IPS-18a (cell line): ENCODE measurements at regions not wholly inside any gene's neighbourhood (a gene's known extent, or its start where the extent isn't known, plus 50 kb on each side); places are given as distances from the start of the nearest gene placed in this dataset.

Source experiments
- H3K27ac ChIP-seq: one replicate; pipeline ENCODE4 v1.5.1; 2013; ENCODE audit warnings: low read length
- H3K27me3 ChIP-seq: one replicate; pipeline ENCODE4 v1.6.1; 2013; ENCODE audit warnings: mild to moderate bottlenecking, low read length; ENCODE audit not compliant: control insufficient read depth, insufficient read depth
- H3K36me3 ChIP-seq: one replicate; pipeline ENCODE4 v1.6.1; 2013; ENCODE audit warnings: low read depth, low read length; ENCODE audit not compliant: control insufficient read depth
- H3K4me1 ChIP-seq: one replicate; pipeline ENCODE4 v1.6.1; 2013; ENCODE audit warnings: low read depth, low read length; ENCODE audit not compliant: control insufficient read depth
- H3K4me3 ChIP-seq: one replicate; pipeline ENCODE4 v1.5.1; 2013; ENCODE audit warnings: low read length
- H3K9ac ChIP-seq: one replicate; pipeline ENCODE4 v1.6.1; 2013; ENCODE audit warnings: mild to moderate bottlenecking, low read length, moderate library complexity
- H3K9me3 ChIP-seq: one replicate; pipeline ENCODE4 v1.6.1; 2013; ENCODE audit warnings: low read depth, low read length; ENCODE audit not compliant: control insufficient read depth

GRCh38 chr5:3430691-3431090 is 164.9 kb upstream of the IRX1 start:
- no peak overlapping the region for H3K9ac ChIP-seq
- H3K27me3 ChIP-seq = no peaks in the 10 kb centered on the region
- H3K9me3 ChIP-seq = no peaks in the 10 kb centered on the region
- H3K36me3 ChIP-seq = no peaks in the 10 kb centered on the region
- no peaks in the 10 kb centered on the region for H3K4me1 ChIP-seq
- H3K27ac ChIP-seq = no peak overlapping the region
- no peak overlapping the region for H3K4me3 ChIP-seq

GRCh38 chr5:3429962-3430361 is 165.7 kb upstream of the IRX1 start:
- Histone ChIP-seq H3K36me3 (no peaks in the 10 kb centered on the region), H3K4me1 (no peaks in the 10 kb centered on the region), H3K27me3 (no peaks in the 10 kb centered on the region), H3K9me3 (no peaks in the 10 kb centered on the region), H3K9ac (no peak overlapping the region), H3K27ac (no peak overlapping the region), H3K4me3 (no peak overlapping the region)

GRCh38 chr5:3428334-3428733 is 167.3 kb upstream of the IRX1 start:
- H3K4me1 ChIP-seq = no peaks in the 10 kb centered on the region
- H3K27me3 ChIP-seq = no peaks in the 10 kb centered on the region
- H3K9ac ChIP-seq = no peak overlapping the region
- no peaks in the 10 kb centered on the region for H3K9me3 ChIP-seq
- no peak overlapping the region for H3K4me3 ChIP-seq
- H3K27ac ChIP-seq = no peak overlapping the region
- no peaks in the 10 kb centered on the region for H3K36me3 ChIP-seq

GRCh38 chr5:3424946-3425345 is 170.7 kb upstream of the IRX1 start:
- H3K9ac ChIP-seq = no peak overlapping the region
- no peaks in the 10 kb centered on the region for H3K27me3 ChIP-seq
- H3K27ac ChIP-seq = no peak overlapping the region
- no peaks in the 10 kb centered on the region for H3K36me3 ChIP-seq
- no peaks in the 10 kb centered on the region for H3K4me1 ChIP-seq
- no peak overlapping the region for H3K4me3 ChIP-seq
- no peaks in the 10 kb centered on the region for H3K9me3 ChIP-seq

- Histone ChIP-seq H3K36me3 (no peaks in the 10 kb centered on the region), H3K4me1 (no peaks in the 10 kb centered on the region), H3K4me3 (no peak overlapping the region), H3K9me3 (no peaks in the 10 kb centered on the region), H3K9ac (no peak overlapping the region), H3K27ac (no peak overlapping the region), H3K27me3 (no peaks in the 10 kb centered on the region)
Observed at GRCh38 chr5:3417376-3417943, 178.2 kb upstream of the IRX1 start.

GRCh38 chr5:3414371-3414770 is 181.3 kb upstream of the IRX1 start:
- peaks cover 5% of the 10 kb centered on the region for H3K9me3 ChIP-seq
- H3K36me3 ChIP-seq = no peaks in the 10 kb centered on the region
- no peak overlapping the region for H3K9ac ChIP-seq
- H3K27me3 ChIP-seq = no peaks in the 10 kb centered on the region
- no peak overlapping the region for H3K4me3 ChIP-seq
- no peak overlapping the region for H3K27ac ChIP-seq
- H3K4me1 ChIP-seq = no peaks in the 10 kb centered on the region

- H3K9ac ChIP-seq = no peak overlapping the region
- H3K9me3 ChIP-seq = peaks cover 5% of the 10 kb centered on the region
- no peak overlapping the region for H3K4me3 ChIP-seq
- no peaks in the 10 kb centered on the region for H3K27me3 ChIP-seq
- H3K27ac ChIP-seq = no peak overlapping the region
- H3K36me3 ChIP-seq = no peaks in the 10 kb centered on the region
- no peaks in the 10 kb centered on the region for H3K4me1 ChIP-seq
Observed at GRCh38 chr5:3412146-3412545, 183.5 kb upstream of the IRX1 start.

GRCh38 chr5:3411363-3411762 is 184.3 kb upstream of the IRX1 start:
- H3K27ac ChIP-seq = no peak overlapping the region
- no peak overlapping the region for H3K4me3 ChIP-seq
- no peaks in the 10 kb centered on the region for H3K36me3 ChIP-seq
- no peak overlapping the region for H3K9ac ChIP-seq
- H3K27me3 ChIP-seq = no peaks in the 10 kb centered on the region
- no peaks in the 10 kb centered on the region for H3K4me1 ChIP-seq
- peaks cover 5% of the 10 kb centered on the region for H3K9me3 ChIP-seq

GRCh38 chr5:3401635-3402034 is 194.0 kb upstream of the IRX1 start:
- no peaks in the 10 kb centered on the region for H3K9me3 ChIP-seq
- H3K9ac ChIP-seq = no peak overlapping the region
- no peaks in the 10 kb centered on the region for H3K4me1 ChIP-seq
- no peaks in the 10 kb centered on the region for H3K27me3 ChIP-seq
- no peak overlapping the region for H3K4me3 ChIP-seq
- no peak overlapping the region for H3K27ac ChIP-seq
- no peaks in the 10 kb centered on the region for H3K36me3 ChIP-seq

- Histone ChIP-seq H3K9me3 (no peaks in the 10 kb centered on the region), H3K4me1 (peaks cover under 1% of the 10 kb centered on the region), H3K27me3 (no peaks in the 10 kb centered on the region), H3K27ac (no peak overlapping the region), H3K4me3 (no peak overlapping the region), H3K9ac (no peak overlapping the region), H3K36me3 (no peaks in the 10 kb centered on the region)
Observed at GRCh38 chr5:3400659-3401058, 195.0 kb upstream of the IRX1 start.

- no peaks in the 10 kb centered on the region for H3K9me3 ChIP-seq
Observed at GRCh38 chr5:3394891-3395599, 200.6 kb upstream of the IRX1 start.

GRCh38 chr5:3393920-3394597 is 201.6 kb upstream of the IRX1 start:
- H3K4me3 ChIP-seq = no peak overlapping the region
- no peak overlapping the region for H3K9ac ChIP-seq
- peaks cover 4% of the 10 kb centered on the region for H3K27me3 ChIP-seq
- H3K4me1 ChIP-seq = peaks cover 12% of the 10 kb centered on the region
- H3K36me3 ChIP-seq = no peaks in the 10 kb centered on the region
- H3K27ac ChIP-seq = no peak overlapping the region
- no peaks in the 10 kb centered on the region for H3K9me3 ChIP-seq

More at GRCh38 chr5:3394891-3395599, 200.6 kb upstream of the IRX1 start:
- H3K27me3 ChIP-seq = peaks cover 4% of the 10 kb centered on the region
- peaks cover 12% of the 10 kb centered on the region for H3K4me1 ChIP-seq
- H3K4me3 ChIP-seq = no peak overlapping the region
- no peak overlapping the region for H3K9ac ChIP-seq
- H3K27ac ChIP-seq = no peak overlapping the region
- H3K36me3 ChIP-seq = no peaks in the 10 kb centered on the region
